ENCODE measurements at regions not wholly inside any gene's neighbourhood (a gene's known extent, or its start where the extent isn't known, plus 50 kb on each side); places are given as distances from the start of the nearest gene placed in this dataset.

DNA sequence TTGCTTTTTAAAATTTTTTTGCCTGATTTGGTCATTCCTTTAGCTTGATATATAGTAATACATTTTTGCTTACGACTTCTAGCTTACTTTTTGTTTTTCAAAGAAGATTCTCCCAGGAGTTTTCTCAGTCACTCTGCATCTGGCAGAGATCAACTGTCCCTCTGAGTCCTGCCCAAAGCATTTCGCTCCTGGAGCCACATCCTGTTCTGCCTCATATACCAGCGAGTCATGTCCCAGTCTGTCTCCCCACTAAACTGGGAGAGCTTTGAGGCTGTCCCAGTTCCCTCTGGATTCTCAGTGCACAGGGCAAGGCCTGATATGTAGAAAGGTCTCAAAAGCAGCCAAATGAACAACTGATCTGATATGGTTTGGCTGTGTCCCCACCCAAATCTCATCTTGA lies 326.3 kb downstream of the ARRDC4 start (continued):
- TF ChIP-seq, protein P1, sequence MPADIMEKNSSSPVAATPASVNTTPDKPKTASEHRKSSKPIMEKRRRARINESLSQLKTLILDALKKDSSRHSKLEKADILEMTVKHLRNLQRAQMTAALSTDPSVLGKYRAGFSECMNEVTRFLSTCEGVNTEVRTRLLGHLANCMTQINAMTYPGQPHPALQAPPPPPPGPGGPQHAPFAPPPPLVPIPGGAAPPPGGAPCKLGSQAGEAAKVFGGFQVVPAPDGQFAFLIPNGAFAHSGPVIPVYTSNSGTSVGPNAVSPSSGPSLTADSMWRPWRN (IDR thresholded peaks at IDR 0.05; ENCODE audit: low read depth) = no peak
- TF ChIP-seq RAD21 (CRISPR knock-in tag; conservative IDR thresholded peaks at IDR 0.05 in 1 of 2, IDR thresholded peaks at IDR 0.05 in 1 of 2) (no peak), SAP30 (IDR thresholded peaks at IDR 0.05; ENCODE audit: borderline replicate concordance, insufficient read depth, low read depth, low read length, poor library complexity, severe bottlenecking) (no peak)

DNA sequence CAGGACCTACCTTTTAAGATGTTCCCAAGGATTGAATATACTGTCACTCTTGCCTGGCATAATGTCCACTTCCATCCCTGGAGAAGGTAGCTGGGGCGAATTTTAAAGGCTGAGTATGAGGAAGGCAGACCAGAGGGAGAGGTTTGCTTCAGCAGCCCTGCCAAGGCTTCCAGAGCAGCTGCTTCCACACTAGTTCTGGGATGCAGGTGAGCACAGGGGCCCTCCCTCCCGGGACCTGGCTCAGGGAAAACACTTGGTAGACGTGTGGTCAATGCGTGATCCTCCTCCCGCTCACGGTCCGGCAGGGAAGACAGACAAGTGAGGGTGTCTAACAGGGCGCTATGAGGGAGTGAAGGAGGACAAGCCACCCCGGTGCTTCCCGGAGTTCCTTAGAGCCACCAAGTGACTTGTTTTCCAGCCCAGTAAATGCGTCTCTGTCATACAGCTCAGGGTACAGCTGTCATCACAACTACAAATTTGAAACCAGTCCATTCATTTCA lies 327.6 kb downstream of the ARRDC4 start:
- peaks cover 0 to 25% of the 10 kb centered on the region in 2 experiments; a peak in 3 of 5 replicates for H3K27me3 ChIP-seq (ENCODE audit: control insufficient read depth in 2 of 2, insufficient read depth in 2 of 2, low read length in 2 of 2)
- intact Hi-C loops (cut with micrococcal nuclease) (no loop called here), in situ Hi-C loops (cut with MboI) (loop anchor here (25.0 kb wide), 1 partner anchor 376 kb away; no protein-coding TSS in a partner anchor)
- H3K36me3 ChIP-seq (ENCODE audit: control insufficient read depth, insufficient read depth, low read length) = no peaks in the 10 kb centered on the region
- WGBS (ENCODE audit: insufficient coverage, low coverage, missing lambda C conversion rate) = 4% methylated on average over 11 of the region's 11 CpGs
- H3K27ac ChIP-seq (ENCODE audit: extremely low read depth, low read depth, low read length) = no peak overlapping the region
- H3K4me3 ChIP-seq = no peak overlapping the region
- no peaks in the 10 kb centered on the region for H3K9me3 ChIP-seq (replicated peaks; ENCODE audit: control insufficient read depth, insufficient read depth, low read depth, low read length)
- no peak overlapping the region for H3K4me2 ChIP-seq (ENCODE audit: insufficient read depth, low read length)
- no peaks in the 10 kb centered on the region for H3K79me2 ChIP-seq (ENCODE audit: control insufficient read depth, insufficient read depth, low read length)
- H3K4me1 ChIP-seq (replicated peaks in 1 of 2; ENCODE audit: control insufficient read depth in 2 of 2, insufficient read depth in 2 of 2, low read length in 2 of 2) = peaks cover 0 to 5% of the 10 kb centered on the region in 2 experiments; a peak in 1 of 5 replicates
- DNase-seq (ENCODE audit: extremely low read depth in 1 of 4, low spot score in 3 of 4) = no peak
- no peaks in the 10 kb centered on the region for H3K9me1 ChIP-seq (ENCODE audit: control insufficient read depth, insufficient read depth, low read length)
- CTCF ChIA-PET (ENCODE audit: low intra/inter-chr PET ratio) = no interaction called here
- H3K9ac ChIP-seq (ENCODE audit: insufficient read depth in 1 of 2, low read depth in 2 of 2, low read length in 2 of 2) = no peak overlapping the region
- no peaks in the 10 kb centered on the region for H4K20me1 ChIP-seq (replicated peaks; ENCODE audit: control insufficient read depth, insufficient read depth, low read length)
- no peak for FAIRE-seq
- no peak for ATAC-seq
- no TSS peak for BruUV-seq (replicated peaks)
- POLR2A ChIA-PET = interaction anchor here (0.7 kb wide), 1 partner anchor 41 kb away, joined by 3 read pairs; no protein-coding TSS in a partner anchor
- no peak overlapping the region for H2AFZ ChIP-seq (ENCODE audit: low read depth, low read length)
- no peak for TF ChIP-seq POLR2G (IDR thresholded peaks at IDR 0.05; ENCODE audit: low read depth, low read length)
- no peak for TF ChIP-seq SIN3B (IDR thresholded peaks at IDR 0.05; ENCODE audit: low read depth)
- TF ChIP-seq TAF9B (IDR thresholded peaks at IDR 0.05; ENCODE audit: partially characterized antibody) = no peak
- TF ChIP-seq ASH1L (IDR thresholded peaks at IDR 0.05; ENCODE audit: borderline replicate concordance, low read depth, partially characterized antibody) = no peak
- TF ChIP-seq ZBTB7A (IDR thresholded peaks at IDR 0.05; ENCODE audit: borderline replicate concordance, control insufficient read depth, low read depth, low read length) = no peak
- TF ChIP-seq SETDB1 (IDR thresholded peaks at IDR 0.05; ENCODE audit: low read length) = no peak
- TF ChIP-seq, protein P2, sequence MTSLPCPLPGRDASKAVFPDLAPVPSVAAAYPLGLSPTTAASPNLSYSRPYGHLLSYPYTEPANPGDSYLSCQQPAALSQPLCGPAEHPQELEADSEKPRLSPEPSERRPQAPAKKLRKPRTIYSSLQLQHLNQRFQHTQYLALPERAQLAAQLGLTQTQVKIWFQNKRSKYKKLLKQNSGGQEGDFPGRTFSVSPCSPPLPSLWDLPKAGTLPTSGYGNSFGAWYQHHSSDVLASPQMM (CRISPR knock-in tag; IDR thresholded peaks at IDR 0.05) = no peak
